GM12891 (cell line): ENCODE measurements at regions not wholly inside any gene's neighbourhood (a gene's known extent, or its start where the extent isn't known, plus 50 kb on each side); places are given as distances from the start of the nearest gene placed in this dataset.

Experiments used
- POLR2AphosphoS5 ChIP-seq: IDR thresholded peaks from 2 replicates; pipeline ENCODE4 v1.6.1; 2011; ENCODE audit warnings: low read depth, low read length, control low read depth
- POU2F2 ChIP-seq: IDR thresholded peaks from 2 replicates; pipeline ENCODE4 v1.6.1; 2011; ENCODE audit warnings: low read depth, mild to moderate bottlenecking, control low read depth, low read length, moderate library complexity

GRCh38 chr12:4134448-4135263 lies 138.9 kb upstream of the CCND2 start:
- no peak for TF ChIP-seq POU2F2
- no peak for TF ChIP-seq POLR2AphosphoS5
